IPS-20b (cell line): ENCODE measurements at regions not wholly inside any gene's neighbourhood (a gene's known extent, or its start where the extent isn't known, plus 50 kb on each side); places are given as distances from the start of the nearest gene placed in this dataset.

Experiments
- H3K27ac ChIP-seq: one replicate; pipeline ENCODE4 v1.5.1; 2013; ENCODE audit warnings: low read length
- H3K27me3 ChIP-seq: 2 replicates; pipeline ENCODE4 v1.6.1; 2013; ENCODE audit warnings: mild to moderate bottlenecking, low read length, inconsistent platforms; ENCODE audit not compliant: insufficient read depth
- H3K36me3 ChIP-seq: 2 replicates; pipeline ENCODE4 v1.6.1; 2013; ENCODE audit warnings: low read depth, mild to moderate bottlenecking, inconsistent platforms, low read length, moderate library complexity; ENCODE audit not compliant: insufficient read depth
- H3K4me1 ChIP-seq: 2 replicates; pipeline ENCODE4 v1.6.1; 2013; ENCODE audit warnings: mild to moderate bottlenecking, control low read depth, inconsistent platforms, low read length, moderate library complexity; ENCODE audit not compliant: insufficient read depth
- H3K4me3 ChIP-seq: 2 replicates; pipeline ENCODE4 v1.5.1; 2013; ENCODE audit warnings: mild to moderate bottlenecking, low read length, inconsistent platforms
- H3K9ac ChIP-seq: 2 replicates; pipeline ENCODE4 v1.6.1; 2013; ENCODE audit warnings: low read depth, mild to moderate bottlenecking, inconsistent platforms, low read length, moderate library complexity
- H3K9me3 ChIP-seq: 2 replicates; pipeline ENCODE4 v1.6.1; 2013; ENCODE audit warnings: mild to moderate bottlenecking, low read depth, low read length, inconsistent platforms; ENCODE audit not compliant: insufficient read depth

GRCh38 chr3:106734712-106735111 lies 642.5 kb upstream of the CCDC54 start:
- no peak overlapping the region for H3K4me3 ChIP-seq
- no peaks in the 10 kb centered on the region for H3K4me1 ChIP-seq
- H3K27me3 ChIP-seq, result no peaks in the 10 kb centered on the region
- no peak overlapping the region for H3K9ac ChIP-seq
- no peaks in the 10 kb centered on the region for H3K9me3 ChIP-seq
- no peaks in the 10 kb centered on the region for H3K36me3 ChIP-seq
- no peak overlapping the region for H3K27ac ChIP-seq

- Histone ChIP-seq H3K27ac (no peak overlapping the region), H3K36me3 (no peaks in the 10 kb centered on the region), H3K9ac (no peak overlapping the region), H3K4me3 (no peak overlapping the region), H3K9me3 (no peaks in the 10 kb centered on the region), H3K27me3 (no peaks in the 10 kb centered on the region), H3K4me1 (peaks cover 6% of the 10 kb centered on the region)
These were observed 640.0 kb upstream of the CCDC54 start for GRCh38 chr3:106737265-106737664.

GRCh38 chr3:106740116-106740515 lies 637.1 kb upstream of the CCDC54 start:
- Histone ChIP-seq H3K9me3 (no peaks in the 10 kb centered on the region), H3K27ac (no peak overlapping the region)

GRCh38 chr3:106745344-106746168 lies 631.7 kb upstream of the CCDC54 start:
- H3K4me1 ChIP-seq, result peaks cover 17% of the 10 kb centered on the region
- no peaks in the 10 kb centered on the region for H3K27me3 ChIP-seq
- H3K9ac ChIP-seq, result no peak overlapping the region
- H3K27ac ChIP-seq, result no peak overlapping the region
- no peaks in the 10 kb centered on the region for H3K36me3 ChIP-seq
- no peaks in the 10 kb centered on the region for H3K9me3 ChIP-seq
- H3K4me3 ChIP-seq, result no peak overlapping the region

More at GRCh38 chr3:106740116-106740515, 637.1 kb upstream of the CCDC54 start:
- no peak overlapping the region for H3K4me3 ChIP-seq
- H3K9ac ChIP-seq, result no peak overlapping the region
- H3K27me3 ChIP-seq, result no peaks in the 10 kb centered on the region
- peaks cover 10% of the 10 kb centered on the region for H3K4me1 ChIP-seq
- H3K36me3 ChIP-seq, result no peaks in the 10 kb centered on the region

GRCh38 chr3:106746286-106746685 lies 631.0 kb upstream of the CCDC54 start:
- peaks cover 17% of the 10 kb centered on the region for H3K4me1 ChIP-seq
- H3K9me3 ChIP-seq, result no peaks in the 10 kb centered on the region
- H3K27me3 ChIP-seq, result no peaks in the 10 kb centered on the region
- no peak overlapping the region for H3K9ac ChIP-seq
- no peaks in the 10 kb centered on the region for H3K36me3 ChIP-seq
- no peak overlapping the region for H3K27ac ChIP-seq
- H3K4me3 ChIP-seq, result no peak overlapping the region

- Histone ChIP-seq H3K9ac (no peak overlapping the region), H3K27me3 (no peaks in the 10 kb centered on the region), H3K4me3 (no peak overlapping the region), H3K27ac (no peak overlapping the region), H3K4me1 (peaks cover 8% of the 10 kb centered on the region; the same call in 1 of the 2 replicates), H3K9me3 (no peaks in the 10 kb centered on the region), H3K36me3 (no peaks in the 10 kb centered on the region)
These were observed 628.6 kb upstream of the CCDC54 start for GRCh38 chr3:106748472-106749262.

- no peak overlapping the region for H3K9ac ChIP-seq
- H3K27ac ChIP-seq, result no peak overlapping the region
- peaks cover 6% of the 10 kb centered on the region; the same call in 1 of the 2 replicates for H3K9me3 ChIP-seq
- peaks cover 8% of the 10 kb centered on the region; the same call in 1 of the 2 replicates for H3K4me1 ChIP-seq
- no peaks in the 10 kb centered on the region for H3K27me3 ChIP-seq
- H3K36me3 ChIP-seq, result no peaks in the 10 kb centered on the region
- H3K4me3 ChIP-seq, result no peak overlapping the region
These were observed 627.1 kb upstream of the CCDC54 start for GRCh38 chr3:106750092-106750491.

- Histone ChIP-seq H3K4me3 (no peak overlapping the region), H3K27me3 (no peaks in the 10 kb centered on the region), H3K9ac (no peak overlapping the region), H3K36me3 (no peaks in the 10 kb centered on the region), H3K9me3 (peaks cover 11% of the 10 kb centered on the region), H3K27ac (no peak overlapping the region), H3K4me1 (no peaks in the 10 kb centered on the region)
These were observed 621.9 kb upstream of the CCDC54 start for GRCh38 chr3:106755336-106755735.

- Histone ChIP-seq H3K36me3 (no peaks in the 10 kb centered on the region), H3K9ac (no peak overlapping the region), H3K27ac (no peak overlapping the region), H3K4me1 (no peaks in the 10 kb centered on the region), H3K4me3 (no peak overlapping the region), H3K27me3 (no peaks in the 10 kb centered on the region), H3K9me3 (peaks cover 11% of the 10 kb centered on the region)
These were observed 620.3 kb upstream of the CCDC54 start for GRCh38 chr3:106756901-106757300.

GRCh38 chr3:106758459-106758858 lies 618.8 kb upstream of the CCDC54 start:
- Histone ChIP-seq H3K4me1 (no peaks in the 10 kb centered on the region), H3K4me3 (no peak overlapping the region), H3K36me3 (no peaks in the 10 kb centered on the region), H3K27ac (no peak overlapping the region), H3K27me3 (no peaks in the 10 kb centered on the region), H3K9ac (no peak overlapping the region), H3K9me3 (peaks cover 11% of the 10 kb centered on the region)

- no peaks in the 10 kb centered on the region for H3K4me1 ChIP-seq
- no peaks in the 10 kb centered on the region for H3K36me3 ChIP-seq
- peaks cover 8% of the 10 kb centered on the region for H3K9me3 ChIP-seq
- H3K27me3 ChIP-seq, result no peaks in the 10 kb centered on the region
- no peak overlapping the region for H3K4me3 ChIP-seq
- no peak overlapping the region for H3K27ac ChIP-seq
- no peak overlapping the region for H3K9ac ChIP-seq
These were observed 617.5 kb upstream of the CCDC54 start for GRCh38 chr3:106759731-106760130.

GRCh38 chr3:106765342-106765741 lies 611.9 kb upstream of the CCDC54 start:
- Histone ChIP-seq H3K27ac (no peak overlapping the region), H3K27me3 (no peaks in the 10 kb centered on the region), H3K4me3 (no peak overlapping the region), H3K4me1 (no peaks in the 10 kb centered on the region), H3K9me3 (no peaks in the 10 kb centered on the region), H3K9ac (no peak overlapping the region), H3K36me3 (no peaks in the 10 kb centered on the region)
